M059J (cell line): ENCODE measurements at regions not wholly inside any gene's neighbourhood (a gene's known extent, or its start where the extent isn't known, plus 50 kb on each side); places are given as distances from the start of the nearest gene placed in this dataset.

ENCODE experiments used
- DNase-seq: peaks from one replicate; pipeline ENCODE4 v3.0.0-alpha.2; 2012; ENCODE audit warnings: low read depth

DNA sequence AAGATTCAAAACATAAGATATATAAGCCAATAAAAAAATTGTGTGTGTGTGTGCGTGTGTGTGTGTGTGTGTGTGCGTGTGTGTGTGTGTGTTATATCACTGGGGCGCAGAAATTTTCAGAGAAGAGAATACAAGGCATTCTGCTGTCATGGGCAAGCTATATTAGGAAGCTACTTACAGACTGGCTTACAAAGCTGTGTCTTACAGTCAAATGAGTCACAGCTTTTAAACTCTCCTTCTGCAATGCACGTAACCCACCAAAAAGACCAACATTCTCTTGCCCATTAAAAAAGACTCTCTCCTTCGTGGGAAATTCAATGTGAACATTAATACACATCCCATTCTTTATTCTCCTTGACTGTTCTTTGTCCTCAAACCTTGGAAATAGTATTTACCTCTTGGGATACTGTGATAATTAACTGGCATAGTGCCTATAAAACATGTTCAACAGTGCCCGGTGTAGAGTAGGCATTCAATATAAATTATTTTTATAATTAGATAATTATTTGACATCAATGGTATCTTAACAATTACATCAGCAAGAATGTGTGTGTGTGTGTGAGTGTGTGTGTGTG is 860.4 kb upstream of the SOX9 start:
- DNase-seq: peak; percentile 60

DNA sequence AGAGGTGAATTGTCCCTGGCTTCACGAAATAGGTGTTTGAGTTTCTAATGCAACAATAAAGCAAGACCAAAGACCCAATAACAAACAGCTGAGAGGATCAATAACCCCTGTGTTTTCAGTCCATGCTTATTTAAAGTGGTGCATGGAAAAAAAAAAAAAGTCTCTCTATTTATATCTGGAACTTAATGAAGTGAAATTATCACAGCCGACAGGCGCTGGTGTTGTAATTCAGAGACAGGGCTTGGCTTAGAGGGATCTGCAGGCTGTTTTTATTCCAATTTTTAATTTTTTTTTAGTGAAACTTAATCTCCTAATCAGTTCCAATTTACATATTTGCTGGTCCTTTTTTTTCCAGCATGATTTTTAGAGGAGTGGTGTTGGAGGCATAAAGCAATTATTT is 858.2 kb upstream of the SOX9 start:
- no peak for DNase-seq

DNA sequence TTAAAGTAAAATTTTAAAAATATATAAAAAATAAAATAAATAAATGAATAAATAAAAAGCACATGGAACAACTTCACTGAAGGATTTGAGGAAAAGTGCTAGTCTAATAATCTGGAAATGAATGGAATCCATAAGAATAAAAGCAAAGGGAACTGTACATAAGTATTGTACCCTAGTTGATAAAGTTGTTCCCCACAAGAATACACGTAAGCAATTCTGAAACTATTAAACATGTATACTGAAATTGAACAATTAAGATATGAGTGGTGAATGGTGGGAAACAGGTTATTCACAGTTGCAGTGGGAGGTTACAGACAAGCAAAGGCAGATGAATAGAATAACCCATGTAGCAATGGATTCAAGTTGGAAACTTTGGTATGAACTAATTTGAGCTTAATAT is 853.2 kb upstream of the SOX9 start:
- no peak for DNase-seq

DNA sequence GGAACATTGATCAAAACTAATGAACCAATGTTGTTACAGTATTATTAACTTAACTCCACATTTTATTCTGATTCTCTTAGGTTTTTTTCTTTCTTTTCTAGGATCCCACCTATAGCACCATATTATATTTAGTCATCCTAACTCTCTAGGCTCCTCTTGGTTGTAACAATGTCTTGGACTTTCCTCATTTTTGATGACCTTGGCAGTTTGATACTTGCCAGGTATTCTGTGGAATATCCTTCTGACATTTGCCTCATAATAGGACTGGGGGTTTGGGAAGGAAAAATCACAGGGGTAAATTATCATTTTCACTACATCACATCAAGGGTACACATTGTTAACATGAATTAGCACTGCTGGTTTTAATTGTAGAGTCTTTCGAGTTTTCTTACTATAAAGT is 851.6 kb upstream of the SOX9 start:
- DNase-seq: no peak

DNA sequence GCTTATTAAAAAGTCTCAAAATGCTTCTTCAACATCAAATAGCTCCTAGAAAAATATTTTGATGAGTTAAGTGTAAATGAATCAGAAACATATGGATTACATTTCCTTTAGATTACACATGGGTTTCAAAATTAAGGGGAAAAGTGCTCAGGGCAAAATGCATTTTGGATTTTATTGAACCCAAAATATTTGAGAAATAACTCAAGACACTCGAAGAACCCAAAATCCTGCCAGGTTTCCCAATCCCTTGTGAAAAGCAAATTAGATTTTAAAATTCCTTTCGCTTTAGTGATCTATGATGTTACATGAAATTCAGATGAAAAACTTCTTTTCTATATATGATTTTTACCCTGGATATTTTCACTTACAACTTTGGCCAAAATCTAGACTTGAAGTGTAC is 847.4 kb upstream of the SOX9 start:
- DNase-seq: no peak

DNA sequence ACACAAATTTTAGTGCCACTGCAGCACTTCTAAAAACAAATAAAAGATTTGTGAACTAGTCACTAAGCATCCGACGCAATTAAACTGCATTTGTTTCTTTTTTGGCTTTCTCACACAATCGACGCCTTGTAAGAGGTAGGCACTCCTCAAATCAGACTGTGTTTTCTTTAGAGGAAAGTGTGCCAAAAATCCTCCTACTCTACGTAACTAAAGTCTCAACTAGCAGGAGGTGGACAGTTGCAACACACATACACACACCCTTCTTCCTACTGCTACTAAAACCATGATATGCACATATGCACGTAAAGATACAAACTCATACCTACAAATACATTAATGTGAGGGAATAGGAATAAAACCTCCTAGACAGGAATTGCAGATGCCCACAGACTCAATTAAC is 844.7 kb upstream of the SOX9 start:
- DNase-seq: no peak

DNA sequence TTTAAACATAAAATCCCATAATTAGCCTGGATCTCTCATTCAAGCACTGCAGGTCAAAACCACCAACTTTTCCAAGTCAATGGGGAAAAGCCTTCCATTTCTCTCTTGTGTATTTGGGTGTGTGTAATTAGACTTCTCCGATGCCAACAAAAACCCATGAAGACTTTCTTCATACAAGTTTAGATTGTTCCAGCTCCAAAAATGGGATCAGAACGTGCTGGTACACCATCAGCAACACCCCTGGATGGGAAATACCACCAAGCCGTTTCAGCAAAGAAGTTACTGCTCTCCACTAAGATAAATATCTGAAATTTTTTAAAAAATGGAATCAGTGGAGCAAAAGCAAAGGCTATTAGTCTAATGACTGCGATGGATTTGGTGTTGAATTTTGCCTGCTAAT is 837.3 kb upstream of the SOX9 start:
- DNase-seq: no peak

DNA sequence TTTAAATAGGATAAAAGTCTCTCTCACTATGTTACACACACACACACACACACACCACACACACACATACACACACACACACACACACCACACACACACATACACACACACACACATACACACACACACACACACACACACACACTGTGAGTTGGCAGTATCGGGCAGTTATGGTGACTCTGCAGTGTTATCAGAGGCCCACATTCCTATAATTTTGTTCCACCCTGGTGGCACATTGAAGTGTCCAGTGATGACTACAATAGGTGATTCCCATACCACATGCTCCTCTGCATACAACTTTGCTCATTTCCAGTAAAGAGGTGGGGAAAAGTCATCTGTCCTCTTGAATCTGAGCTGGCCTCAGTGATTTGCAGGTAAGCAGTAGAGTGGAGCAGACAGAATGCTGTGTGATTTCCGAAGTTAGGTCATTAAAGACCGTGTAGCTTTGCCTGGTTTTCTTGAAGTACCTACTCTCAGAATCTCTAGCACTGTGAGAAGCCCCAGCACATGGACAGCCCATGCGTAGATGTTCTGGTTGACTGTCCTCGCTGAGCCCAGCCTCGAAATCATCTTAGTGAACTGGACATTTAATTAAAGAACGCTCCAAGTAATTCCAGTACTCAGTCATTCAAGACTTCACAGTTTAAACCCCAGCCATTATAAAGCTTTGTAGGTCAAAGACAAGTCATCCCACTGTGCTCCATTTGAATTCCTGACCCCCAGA is 836.6 kb upstream of the SOX9 start:
- DNase-seq: no peak

DNA sequence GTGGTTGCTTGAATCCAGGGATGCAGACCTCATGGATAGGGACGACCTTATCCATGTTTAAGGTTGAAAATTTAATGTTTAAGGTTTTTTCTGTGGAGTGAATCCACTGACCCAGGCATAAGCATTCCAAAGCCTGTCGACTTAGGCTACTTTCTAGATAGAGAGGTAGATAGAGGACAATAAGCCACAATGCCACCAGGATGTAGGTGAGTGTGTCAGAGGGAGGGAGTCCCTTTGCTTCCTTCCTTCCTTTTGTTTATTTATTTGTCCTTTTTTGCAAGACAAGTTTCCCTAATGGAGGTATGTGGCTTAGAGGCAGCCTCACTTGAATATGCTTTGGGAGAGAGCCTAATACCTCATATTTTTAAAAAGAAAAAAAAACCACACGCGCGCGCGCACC is 834.2 kb upstream of the SOX9 start:
- DNase-seq: peak; percentile 5

DNA sequence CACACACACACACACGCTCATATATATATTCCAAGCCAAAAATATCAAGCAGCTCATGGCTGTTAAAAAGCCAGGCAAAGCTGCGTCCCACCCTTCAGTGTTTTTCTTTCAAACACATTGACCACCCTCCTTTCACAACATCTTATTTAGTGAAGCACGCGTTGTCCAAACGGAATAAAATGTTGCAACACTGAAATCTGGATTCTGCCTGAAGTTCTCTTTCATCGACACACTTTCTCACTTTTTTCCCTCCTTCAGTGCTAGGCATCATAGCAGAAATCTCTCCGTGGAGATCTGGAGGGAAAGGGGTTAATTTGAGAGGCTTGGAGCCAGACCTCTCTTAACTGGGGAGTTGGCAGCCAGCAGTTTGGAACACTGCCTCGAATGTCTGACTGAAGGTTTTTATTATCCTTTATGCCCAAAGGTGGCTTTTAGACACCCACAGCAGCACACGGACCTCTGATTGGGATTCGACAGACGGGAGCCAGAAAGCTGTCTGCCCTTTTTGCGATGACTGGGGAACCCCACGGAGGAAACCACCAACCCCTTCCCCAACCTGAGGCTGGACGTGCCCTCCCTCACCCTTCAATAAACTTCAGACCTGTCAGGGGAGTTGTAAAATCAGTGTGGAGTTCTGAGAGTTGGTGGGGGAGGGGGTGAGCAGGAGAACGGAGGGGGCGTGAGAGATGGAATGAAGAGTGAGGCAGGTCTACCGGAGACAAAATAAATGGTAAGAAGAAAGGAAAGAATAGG is 833.6 kb upstream of the SOX9 start:
- DNase-seq: peak; percentile 3

DNA sequence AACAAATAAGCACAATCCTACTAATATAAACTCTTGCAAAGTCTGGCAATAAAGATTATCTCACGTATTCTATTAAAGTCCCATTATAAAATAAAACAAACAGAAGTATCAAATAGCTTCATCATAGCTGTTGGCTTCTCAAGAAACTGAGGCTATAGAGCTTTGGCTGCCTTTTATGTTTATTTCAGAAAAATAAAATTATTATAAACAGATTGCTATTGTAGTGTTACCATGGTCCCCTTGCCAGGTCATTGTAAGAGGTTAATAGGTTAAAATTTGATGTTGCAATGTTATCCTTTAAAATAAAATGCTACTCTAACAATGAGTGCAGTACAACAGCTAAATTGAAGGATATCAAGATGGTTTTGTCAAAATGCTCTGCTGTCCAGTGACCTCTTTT is 828.8 kb upstream of the SOX9 start:
- DNase-seq: no peak

DNA sequence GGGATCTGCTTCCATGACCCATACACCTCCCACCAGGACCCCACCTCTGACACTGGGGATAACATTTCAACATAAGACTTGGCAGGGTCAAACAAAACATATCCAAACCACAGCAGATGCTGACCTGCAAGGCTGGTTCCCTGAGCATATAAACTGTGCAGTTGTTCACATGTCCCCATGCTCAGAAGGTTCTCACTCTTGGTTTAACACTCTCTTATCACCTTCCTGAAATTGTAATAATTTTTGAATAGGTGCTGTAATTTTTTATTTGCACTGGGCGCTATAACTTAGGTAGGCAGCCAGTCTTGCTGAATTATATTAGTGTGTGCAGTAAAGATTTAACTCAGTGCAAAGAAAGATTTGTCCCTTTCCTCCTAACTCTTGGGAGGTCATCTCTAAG is 824.8 kb upstream of the SOX9 start:
- DNase-seq: no peak

DNA sequence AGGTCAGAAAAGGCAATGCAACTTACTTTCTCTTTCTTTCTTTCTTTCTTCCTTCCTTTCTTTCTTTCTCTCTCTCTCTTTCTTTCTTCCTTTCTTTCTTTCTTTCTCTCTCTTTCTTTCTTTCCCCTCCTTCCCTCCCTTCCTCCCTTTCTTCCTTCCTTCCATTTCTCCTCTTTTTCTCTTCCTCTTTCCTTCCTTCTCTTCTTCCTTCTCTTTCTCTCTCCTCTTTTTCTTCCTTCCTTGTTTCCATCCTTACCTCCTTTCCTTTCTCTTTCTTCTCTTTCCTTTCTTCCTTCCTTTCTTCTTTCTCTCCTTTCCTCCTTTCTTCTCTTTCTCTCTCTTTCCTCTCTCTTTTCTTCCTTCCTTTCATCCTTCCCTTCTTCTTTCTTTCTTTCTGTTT is 819.8 kb upstream of the SOX9 start:
- DNase-seq: no peak

DNA sequence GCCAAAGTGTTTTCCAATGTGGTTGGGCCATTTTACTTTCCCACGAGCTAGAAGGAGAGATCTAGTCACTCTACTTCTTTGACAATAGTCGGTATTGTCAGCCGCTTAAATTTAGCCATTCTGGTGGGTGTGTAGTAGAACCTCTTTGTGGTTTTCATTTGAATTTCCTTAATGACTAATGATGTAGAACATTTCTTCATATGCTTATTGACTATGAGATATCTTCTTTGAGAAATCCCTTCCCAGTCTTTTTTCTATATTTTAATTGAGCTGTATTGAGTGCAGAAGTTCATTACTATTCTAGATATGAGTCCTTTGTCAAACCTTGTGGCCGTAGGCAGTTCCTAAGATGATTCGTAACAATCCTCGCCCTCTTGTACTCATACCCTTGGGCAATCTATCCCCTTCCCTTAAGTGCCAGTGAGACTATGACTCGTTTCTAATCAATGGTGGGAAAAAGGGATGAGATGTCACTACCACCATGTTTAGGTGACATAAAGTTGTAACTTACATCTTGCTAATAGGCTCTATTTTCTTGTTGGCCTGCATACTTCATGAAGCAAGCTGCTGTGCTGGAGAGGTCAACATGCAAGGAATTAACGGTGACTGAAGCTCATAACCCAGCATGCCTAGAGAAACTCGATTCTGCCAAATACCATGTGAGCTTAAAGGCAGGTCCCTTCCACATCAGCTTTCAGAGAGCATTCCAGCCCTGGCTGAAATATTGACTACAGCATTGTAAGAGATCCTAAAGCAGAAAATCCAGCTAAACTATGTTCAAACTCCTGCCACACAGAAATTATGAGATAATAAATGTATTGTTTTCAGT is 817.9 kb upstream of the SOX9 start:
- DNase-seq: peak; percentile 77

DNA sequence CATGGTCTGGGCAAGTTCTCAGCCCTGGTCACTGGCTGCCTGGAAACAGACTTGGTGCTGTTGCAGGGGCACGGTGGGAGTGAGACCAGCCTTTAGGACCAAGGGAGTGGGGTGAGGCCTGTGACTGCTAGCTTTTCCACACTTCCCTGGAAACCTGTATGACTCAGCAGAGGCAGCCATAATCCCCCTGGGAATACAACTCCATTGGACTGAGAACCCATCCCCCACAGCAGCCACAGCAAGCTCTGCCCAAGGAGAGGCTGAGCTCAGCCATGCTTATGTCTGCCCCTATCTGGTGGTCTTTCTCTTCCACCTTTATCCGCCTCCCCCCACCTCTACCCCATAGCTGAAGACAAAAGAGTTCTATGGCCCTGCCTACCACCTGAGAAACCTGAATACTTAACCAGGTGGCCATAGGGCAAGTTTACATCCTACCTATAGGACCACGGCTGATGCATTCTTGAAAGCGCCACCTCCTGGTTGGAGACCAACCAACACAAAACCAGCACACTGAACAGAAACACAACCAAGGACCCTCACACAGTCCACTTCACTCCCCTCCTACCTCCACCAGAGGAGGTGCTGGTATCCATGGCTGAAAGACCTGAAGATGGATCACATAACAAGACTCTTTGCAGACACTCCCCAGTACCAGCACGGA is 816.2 kb upstream of the SOX9 start:
- DNase-seq: no peak

DNA sequence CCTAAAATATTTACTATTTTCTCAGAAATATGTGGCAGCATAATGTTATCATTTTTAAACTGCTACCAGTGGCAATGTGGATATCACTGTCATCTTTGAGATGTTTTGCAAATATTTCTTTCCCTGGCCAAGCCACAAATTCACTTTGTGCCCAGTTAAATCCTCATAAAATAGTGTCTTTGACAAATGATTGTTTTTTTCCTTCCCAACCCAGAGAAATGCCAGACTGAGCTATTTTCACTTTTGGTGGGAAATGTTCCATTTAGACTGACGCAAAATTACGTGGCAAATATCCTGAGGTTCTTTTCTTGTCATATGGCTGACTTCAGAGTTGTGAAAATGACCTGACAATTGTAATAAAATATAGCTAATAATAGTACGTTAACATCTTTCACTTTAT is 807.0 kb upstream of the SOX9 start:
- peak; percentile 37 for DNase-seq

DNA sequence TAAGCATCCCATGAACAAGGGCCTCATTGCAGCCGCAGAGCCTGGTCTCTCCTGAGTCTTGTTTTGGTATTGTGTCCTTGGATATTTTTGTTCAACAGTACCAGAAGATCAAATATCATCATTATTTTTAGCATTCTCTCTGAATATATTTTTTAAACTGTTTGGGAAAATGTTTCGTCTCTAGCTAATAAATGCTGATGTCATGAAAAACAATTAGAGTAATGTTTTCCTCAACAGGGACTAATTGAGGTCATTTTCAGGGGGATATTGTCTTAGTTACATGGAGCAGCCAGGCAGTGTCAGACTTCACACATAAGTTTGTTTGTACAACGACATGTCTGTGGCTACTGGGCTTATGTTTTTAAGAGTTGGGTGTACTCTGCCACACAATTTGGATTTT is 805.3 kb upstream of the SOX9 start:
- DNase-seq: no peak

DNA sequence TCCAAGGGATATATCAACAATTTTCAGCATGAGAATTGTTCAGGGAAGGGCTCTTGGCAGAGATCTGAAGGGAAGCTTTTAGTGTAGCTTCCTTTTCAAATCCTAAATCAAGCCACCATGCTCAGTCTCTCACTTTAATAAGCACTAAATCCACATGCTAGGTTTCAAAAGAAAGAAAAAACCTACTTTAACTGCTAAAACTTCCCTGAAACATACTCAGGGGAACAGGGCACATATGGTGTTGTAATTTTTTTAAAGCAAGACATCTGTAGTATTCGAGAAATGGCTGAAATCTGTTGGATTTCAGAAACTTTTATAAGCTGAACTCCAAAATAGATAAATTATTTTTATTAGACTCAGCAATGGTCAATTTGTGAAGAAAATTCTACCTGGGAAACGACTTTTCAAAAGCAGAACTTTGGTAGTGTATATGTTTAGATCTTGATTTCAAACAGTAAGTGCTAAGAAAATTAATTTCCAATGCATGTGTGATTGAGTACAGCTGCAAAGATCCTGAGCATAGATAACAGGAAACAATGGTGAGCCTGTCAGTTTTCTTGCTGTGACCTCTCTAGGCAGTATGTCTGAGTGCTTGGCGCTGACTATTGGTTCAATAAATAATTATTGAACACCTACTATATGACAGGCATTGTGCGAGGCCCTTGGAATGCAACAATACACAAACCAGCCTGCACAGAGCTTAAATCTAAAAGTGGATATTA is 804.5 kb upstream of the SOX9 start:
- no peak for DNase-seq

DNA sequence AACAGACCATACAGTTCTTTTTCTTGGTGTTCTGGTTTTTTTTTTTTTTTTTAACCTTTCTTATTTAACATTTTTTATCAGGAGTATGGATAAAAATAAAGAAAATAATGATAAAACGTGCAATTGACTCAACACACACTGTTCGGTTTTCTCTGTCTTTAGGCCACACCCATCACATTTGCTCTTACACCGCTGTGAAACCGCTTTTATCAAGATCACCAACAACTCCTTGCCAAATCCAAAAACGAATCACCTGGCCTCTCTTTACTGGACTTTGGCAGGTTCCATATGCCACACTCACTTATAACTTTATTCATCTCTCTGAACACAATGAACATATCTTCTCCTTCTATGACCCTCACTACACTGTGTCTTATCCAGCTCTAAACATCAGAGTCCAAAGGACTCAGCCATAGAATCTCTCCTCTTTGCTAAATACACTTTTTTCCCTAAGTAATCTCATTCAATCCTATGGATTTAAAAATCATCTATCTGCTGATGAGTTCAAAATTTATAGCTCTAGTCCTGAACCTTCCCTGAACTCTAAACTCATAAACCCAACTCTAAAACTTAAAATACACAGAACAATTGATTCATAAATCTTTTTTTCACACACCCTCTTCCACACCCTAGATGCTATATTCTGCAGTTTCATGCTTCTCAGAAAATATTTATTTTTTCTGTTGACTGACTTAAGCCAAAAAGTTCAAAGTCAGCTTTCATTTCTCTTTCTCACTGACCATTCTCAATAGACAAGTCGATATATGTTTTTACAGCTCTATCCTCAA is 800.6 kb upstream of the SOX9 start:
- DNase-seq: no peak

DNA sequence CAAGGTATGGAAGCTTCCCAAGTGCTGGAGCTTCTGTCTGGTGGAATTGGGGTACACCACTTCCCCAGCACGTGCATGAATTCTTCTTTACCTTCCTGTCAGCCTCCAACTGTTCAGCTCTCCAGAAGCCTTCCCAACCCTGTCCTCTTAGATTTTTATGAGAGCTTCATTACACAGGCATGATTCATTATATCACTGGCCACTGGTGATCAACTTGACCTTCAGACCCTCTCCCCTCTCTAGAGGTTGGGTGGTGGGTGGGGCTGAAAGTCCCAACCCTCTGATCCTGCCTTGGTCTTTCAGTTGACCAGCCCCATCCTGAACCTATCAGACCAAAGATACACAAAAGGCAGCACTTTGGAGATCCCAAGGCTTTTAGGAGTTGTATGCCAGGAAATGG is 795.7 kb upstream of the SOX9 start:
- DNase-seq: no peak
